A549 (cell line): ENCODE measurements at regions not wholly inside any gene's neighbourhood (a gene's known extent, or its start where the extent isn't known, plus 50 kb on each side); places are given as distances from the start of the nearest gene placed in this dataset.
A peak's percentile ranks its signal among the peaks of the same experiment; 100 is the strongest.

Experiments
- ATAC-seq, 2 experiments: fragments of 200-7000 bp in 1 of 2; fragments of >200 bp in 1 of 2; cut with Nextera tagmentation in 1 of 2; cut with Tn5 transposase in 1 of 2; 3 replicates each; pipeline versions ENCODE4 v1.8.0 to v1.9.1; 2018 to 2020; ENCODE audit warnings: mild to moderate bottlenecking in 1 of 2, moderate library complexity in 1 of 2
- CTCF ChIA-PET: fragments of 300-600 bp; sonication (Branson Sonifier 250); formaldehyde crosslinking; extraction: SDS; loops from one replicate; lab custom pipeline; 2021; ENCODE audit warnings: antibody characterized with exemption, inconsistent platforms; lab: Yijun Ruan, JAX
- POLR2A ChIA-PET: fragments of 350-600 bp; formaldehyde crosslinking; extraction: SDS; loops from one replicate; lab custom pipeline; 2021; ENCODE audit warnings: antibody characterized with exemption, inconsistent platforms; lab: Yijun Ruan, JAX
- DNase-seq, 2 experiments: peaks; one replicate each; pipeline versions ENCODE4 v3.0.0 to v3.0.0-alpha.2; 2011 to 2016; ENCODE audit warnings: low read depth in 1 of 2, low spot score in 1 of 2
- FAIRE-seq: peaks from 2 replicates; lab custom pipeline; 2011; peaks lifted over from hg19 to GRCh38; lab: Jason Lieb, UNC
- H3K27ac ChIP-seq, 2 experiments: fragments of >200 bp; sonication (Bioruptor Twin); formaldehyde crosslinking; 3 replicates each; pipeline ENCODE4 v1.5.1; 2016 to 2017
- H3K4me1 ChIP-seq: fragments of >200 bp; sonication (Bioruptor Twin); formaldehyde crosslinking; 3 replicates; pipeline ENCODE4 v1.6.1; 2016
- H3K4me2 ChIP-seq: fragments of >200 bp; sonication (Bioruptor Twin); formaldehyde crosslinking; 3 replicates; pipeline ENCODE4 v1.6.1; 2016
- H3K4me3 ChIP-seq: fragments of >200 bp; sonication (Bioruptor Twin); formaldehyde crosslinking; 3 replicates; pipeline ENCODE4 v1.5.1; 2016
- H3K9me3 ChIP-seq: fragments of >200 bp; sonication (Bioruptor Twin); formaldehyde crosslinking; 3 replicates; pipeline ENCODE4 v1.6.1; 2016
- CBX2 ChIP-seq: fragments of 200-600 bp; sonication (generic); IDR thresholded peaks from 2 replicates; pipeline ENCODE4 v1.6.1; 2016; ENCODE audit warnings: low read depth, mild to moderate bottlenecking, borderline replicate concordance
- EHMT2 ChIP-seq: fragments of 200-600 bp; sonication (generic); IDR thresholded peaks from 2 replicates; pipeline ENCODE4 v1.6.1; 2016; ENCODE audit warnings: antibody characterized with exemption, low read depth, mild to moderate bottlenecking, moderate library complexity
- ELK1 ChIP-seq: fragments of 150-350 bp; IDR thresholded peaks from 2 replicates; pipeline ENCODE4 v1.6.1; 2014; ENCODE audit warnings: low read depth, mild to moderate bottlenecking, low read length
- KDM1A ChIP-seq: fragments of 200-600 bp; sonication (generic); IDR thresholded peaks from 2 replicates; pipeline ENCODE4 v1.6.1; 2016; ENCODE audit warnings: low read depth, mild to moderate bottlenecking
- MAFK ChIP-seq: fragments of 450-650 bp; IDR thresholded peaks from 2 replicates; pipeline ENCODE4 v1.6.1; 2014; ENCODE audit not compliant: partially characterized antibody
- NFE2L2 ChIP-seq: fragments of 150-350 bp; conservative IDR thresholded peaks from 2 replicates; pipeline ENCODE4 v1.6.1; 2014; ENCODE audit warnings: low read length
- NPAS2 ChIP-seq: fragments of 250-450 bp; sonication (Bioruptor Pico); IDR thresholded peaks from 2 replicates; pipeline ENCODE4 v1.8.0; 2022; ENCODE audit warnings: mild to moderate bottlenecking, moderate library complexity, borderline replicate concordance
- NR3C1 ChIP-seq: fragments of >200 bp; sonication (Bioruptor Twin); formaldehyde crosslinking; IDR thresholded peaks from 3 replicates; pipeline ENCODE4 v1.6.1; 2017
- PHF8 ChIP-seq: fragments of 200-600 bp; sonication (generic); IDR thresholded peaks from 2 replicates; pipeline ENCODE4 v1.6.1; 2016; ENCODE audit warnings: low read depth, mild to moderate bottlenecking, antibody characterized with exemption, moderate library complexity, borderline replicate concordance
- POLR2AphosphoS2 ChIP-seq: conservative IDR thresholded peaks from 2 replicates; pipeline ENCODE4 v1.6.1; 2012; ENCODE audit warnings: low read length, improper control_type of control experiment, inconsistent platforms
- RAD21 ChIP-seq, 2 experiments: fragments of >200 bp in 1 of 2; sonication (Bioruptor Twin) in 1 of 2; formaldehyde crosslinking in 1 of 2; IDR thresholded peaks in 1 of 2; conservative IDR thresholded peaks in 1 of 2; 2 replicates in 1 of 2; 3 replicates in 1 of 2; pipeline ENCODE4 v1.6.1; 2012 to 2018; ENCODE audit warnings: inconsistent platforms in 1 of 2
- RCOR1 ChIP-seq: fragments of 150-350 bp; IDR thresholded peaks from 2 replicates; pipeline ENCODE4 v1.6.1; 2014; ENCODE audit warnings: antibody characterized with exemption, low read length, low read depth
- SMC3 ChIP-seq: fragments of >200 bp; sonication (Bioruptor Twin); formaldehyde crosslinking; IDR thresholded peaks from 3 replicates; pipeline ENCODE4 v1.6.1; 2018; ENCODE audit warnings: inconsistent platforms
- TFCP2L1 ChIP-seq: fragments of 250-450 bp; sonication (Bioruptor Pico); IDR thresholded peaks from 2 replicates; pipeline ENCODE4 v1.5.0; 2021; ENCODE audit warnings: mild to moderate bottlenecking
- ZC3H11A ChIP-seq: fragments of 450-650 bp; IDR thresholded peaks from 2 replicates; pipeline ENCODE4 v1.6.1; 2014; ENCODE audit warnings: antibody characterized with exemption, mild to moderate bottlenecking
- ZFP36 ChIP-seq: fragments of 450-650 bp; IDR thresholded peaks from 2 replicates; pipeline ENCODE4 v1.6.1; 2014; ENCODE audit warnings: borderline replicate concordance; ENCODE audit not compliant: partially characterized antibody
- ZSCAN20 ChIP-seq: fragments of 250-450 bp; sonication (Bioruptor Pico); IDR thresholded peaks from 2 replicates; pipeline ENCODE4 v1.8.0; 2022; ENCODE audit warnings: mild to moderate bottlenecking, moderate library complexity
- WGBS: methylation state at CpG from one replicate; pipeline ENCODE4 v1.1.6; 2017; ENCODE audit errors: missing lambda C conversion rate; 5-methylcytosine and 5-hydroxymethylcytosine counted together
- TF ChIP-seq, protein P1 (sequence below): fragments of 250-450 bp; sonication (Bioruptor Pico); IDR thresholded peaks from 2 replicates; pipeline ENCODE4 v1.5.0; 2021; ENCODE audit warnings: mild to moderate bottlenecking, moderate library complexity, borderline replicate concordance
- TF ChIP-seq, protein P2 (sequence below): IDR thresholded peaks from 2 replicates; pipeline ENCODE4 v1.6.1; 2012

- no peak for FAIRE-seq
- no peak overlapping the region for H3K4me3 ChIP-seq
- no peaks in the 10 kb centered on the region for H3K4me1 ChIP-seq
- no peaks in the 10 kb centered on the region for H3K9me3 ChIP-seq
- TF ChIP-seq NPAS2 (CRISPR knock-in tag) (no peak), RCOR1 (no peak), NR3C1 (no peak), POLR2AphosphoS2 (no peak), KDM1A (no peak), CBX2 (no peak), ZSCAN20 (CRISPR knock-in tag) (no peak), SMC3 (no peak), PHF8 (no peak), RAD21 (conservative IDR thresholded peaks at IDR 0.05 in 1 of 2, IDR thresholded peaks at IDR 0.05 in 1 of 2) (no peak), EHMT2 (no peak), ELK1 (no peak), TFCP2L1 (CRISPR knock-in tag) (no peak), MAFK (no peak), ZC3H11A (no peak)
- TF ChIP-seq, protein P1, sequence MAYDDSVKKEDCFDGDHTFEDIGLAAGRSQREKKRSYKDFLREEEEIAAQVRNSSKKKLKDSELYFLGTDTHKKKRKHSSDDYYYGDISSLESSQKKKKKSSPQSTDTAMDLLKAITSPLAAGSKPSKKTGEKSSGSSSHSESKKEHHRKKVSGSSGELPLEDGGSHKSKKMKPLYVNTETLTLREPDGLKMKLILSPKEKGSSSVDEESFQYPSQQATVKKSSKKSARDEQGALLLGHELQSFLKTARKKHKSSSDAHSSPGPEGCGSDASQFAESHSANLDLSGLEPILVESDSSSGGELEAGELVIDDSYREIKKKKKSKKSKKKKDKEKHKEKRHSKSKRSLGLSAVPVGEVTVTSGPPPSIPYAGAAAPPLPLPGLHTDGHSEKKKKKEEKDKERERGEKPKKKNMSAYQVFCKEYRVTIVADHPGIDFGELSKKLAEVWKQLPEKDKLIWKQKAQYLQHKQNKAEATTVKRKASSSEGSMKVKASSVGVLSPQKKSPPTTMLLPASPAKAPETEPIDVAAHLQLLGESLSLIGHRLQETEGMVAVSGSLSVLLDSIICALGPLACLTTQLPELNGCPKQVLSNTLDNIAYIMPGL = no peak
- TF ChIP-seq, protein P2, sequence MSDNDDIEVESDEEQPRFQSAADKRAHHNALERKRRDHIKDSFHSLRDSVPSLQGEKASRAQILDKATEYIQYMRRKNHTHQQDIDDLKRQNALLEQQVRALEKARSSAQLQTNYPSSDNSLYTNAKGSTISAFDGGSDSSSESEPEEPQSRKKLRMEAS = no peak
- ChIA-PET POLR2A (no interaction called here), CTCF (interaction anchor here (0.9 kb wide), 1 partner anchor 16 kb away, joined by 3 read pairs; no protein-coding TSS in a partner anchor)
- H3K4me2 ChIP-seq = no peak overlapping the region
- no peak overlapping the region for H3K27ac ChIP-seq
- no peak for ATAC-seq
- DNase-seq = no peak
- WGBS = 83% methylated on average over 4 of the region's 4 CpGs
These were observed 54.3 kb upstream of the CREB3L1 start for GRCh38 chr11:46223252-46223513.

DNA sequence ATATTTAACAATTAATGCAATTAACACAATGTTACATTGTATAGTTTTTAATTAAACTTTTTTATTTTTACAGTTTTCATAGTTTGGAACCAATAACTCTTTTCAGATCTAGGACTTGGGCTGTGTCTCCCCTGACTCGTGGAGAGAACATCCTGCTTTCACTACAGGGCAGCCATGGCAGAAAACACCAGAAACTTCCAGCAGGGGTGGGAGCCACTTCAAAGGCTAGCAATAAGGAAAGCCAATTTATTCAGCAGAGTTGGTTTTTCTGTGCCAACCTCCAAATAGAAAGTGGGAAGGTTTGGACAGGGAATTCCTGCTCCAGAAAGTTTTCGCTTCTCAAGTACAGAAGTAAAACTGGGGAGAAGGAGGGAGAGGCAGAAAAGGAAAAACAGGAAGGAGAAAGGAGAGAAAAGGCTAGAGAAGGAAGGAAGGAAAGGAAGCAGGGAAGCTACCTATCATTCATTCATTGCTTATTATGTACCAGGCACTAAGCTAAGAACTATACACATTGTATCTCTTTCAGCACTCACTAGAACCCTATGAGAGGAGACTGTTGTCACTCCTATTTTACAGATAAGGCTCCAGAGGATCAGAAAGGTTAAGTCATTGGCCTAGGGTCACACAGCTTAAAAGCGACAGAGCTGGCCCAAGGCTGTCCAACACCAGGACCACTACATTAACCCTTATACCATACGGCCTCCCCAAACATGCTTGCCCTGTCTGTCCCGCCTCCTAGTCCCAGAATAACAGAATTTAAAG, 54.8 kb upstream of the CREB3L1 start:
- FAIRE-seq (no peak), DNase-seq (no peak)
- CTCF ChIA-PET = interaction anchor here (0.9 kb wide), 1 partner anchor 17 kb away, joined by 3 read pairs; no protein-coding TSS in a partner anchor

More for the DNA sequence above, 54.8 kb upstream of the CREB3L1 start:
- TF ChIP-seq ZFP36 = peak; percentile 22
- no peak for TF ChIP-seq KDM1A
- no peak for TF ChIP-seq NFE2L2
- TF ChIP-seq POLR2AphosphoS2 = no peak
- TF ChIP-seq, protein P1 = no peak
- 84% methylated on average over 5 of the region's 5 CpGs for WGBS
- Histone ChIP-seq H3K9me3 (no peaks in the 10 kb centered on the region), H3K4me2 (no peak overlapping the region), H3K27ac (peak overlapping the region in 1 of 2 experiments; percentile 21; a peak in 1 of 6 replicates), H3K4me3 (no peak overlapping the region), H3K4me1 (no peaks in the 10 kb centered on the region)
- peak; percentile 47 to 60; a peak in 2 of 6 replicates for ATAC-seq
- POLR2A ChIA-PET = no interaction called here
